H1 (cell line): ENCODE measurements at regions not wholly inside any gene's neighbourhood (a gene's known extent, or its start where the extent isn't known, plus 50 kb on each side); places are given as distances from the start of the nearest gene placed in this dataset.

Experiments used
- CBX5 ChIP-seq: fragments of 300-800, 300-1000 bp; sonication (generic); IDR thresholded peaks from 2 replicates; pipeline ENCODE4 v1.7.1; 2016; ENCODE audit warnings: antibody characterized with exemption, low read length, low read depth
- CHD2 ChIP-seq: IDR thresholded peaks from 2 replicates; pipeline ENCODE4 v1.6.1; 2012; ENCODE audit warnings: low read length, improper control_type of control experiment
- GTF2F1 ChIP-seq: IDR thresholded peaks from 2 replicates; pipeline ENCODE4 v1.6.1; 2012; ENCODE audit warnings: low read depth, low read length, improper control_type of control experiment, borderline replicate concordance
- KDM1A ChIP-seq: fragments of 200-600, 300-600 bp; sonication (generic); IDR thresholded peaks from 2 replicates; pipeline ENCODE4 v1.7.1; 2016; ENCODE audit warnings: mild to moderate bottlenecking, low read length, borderline replicate concordance
- POLR2A ChIP-seq, 2 experiments: IDR thresholded peaks; 1 replicate in 1 of 2; 2 replicates in 1 of 2; pipeline ENCODE4 v1.6.1; 2011; ENCODE audit warnings: low read depth in 2 of 2, low read length in 2 of 2, mild to moderate bottlenecking in 2 of 2; ENCODE audit errors: control extremely low read depth in 1 of 2
- POLR2AphosphoS5 ChIP-seq: IDR thresholded peaks from 2 replicates; pipeline ENCODE4 v1.6.1; 2011; ENCODE audit warnings: low read depth, low read length
- SP1 ChIP-seq: IDR thresholded peaks from 2 replicates; pipeline ENCODE4 v1.6.1; 2011; ENCODE audit warnings: low read depth, low read length
- SP2 ChIP-seq: IDR thresholded peaks from 2 replicates; pipeline ENCODE4 v1.6.1; 2012; ENCODE audit warnings: mild to moderate bottlenecking, low read length, inconsistent platforms
- YY1 ChIP-seq: IDR thresholded peaks from 2 replicates; pipeline ENCODE4 v1.6.1; 2011; ENCODE audit warnings: low read depth, mild to moderate bottlenecking, low read length
- TF ChIP-seq, protein P1 (sequence below): IDR thresholded peaks from 2 replicates; pipeline ENCODE4 v1.6.1; 2012; ENCODE audit warnings: inconsistent platforms
- TF ChIP-seq, protein P2 (sequence below), 3 experiments: IDR thresholded peaks; 1 replicate in 2 of 3; 2 replicates in 1 of 3; pipeline versions ENCODE4 v1.5.1 to v1.6.1; 2011; ENCODE audit warnings: low read length in 3 of 3, mild to moderate bottlenecking in 3 of 3, inconsistent platforms in 2 of 3, low read depth in 1 of 3, moderate library complexity in 1 of 3; ENCODE audit not compliant: insufficient read depth in 1 of 3; ENCODE audit errors: control extremely low read depth in 1 of 3
- TF ChIP-seq, protein P3 (sequence below): IDR thresholded peaks from 2 replicates; pipeline ENCODE4 v1.6.1; 2011; ENCODE audit warnings: low read depth, mild to moderate bottlenecking, low read length; ENCODE audit not compliant: insufficient read depth

DNA sequence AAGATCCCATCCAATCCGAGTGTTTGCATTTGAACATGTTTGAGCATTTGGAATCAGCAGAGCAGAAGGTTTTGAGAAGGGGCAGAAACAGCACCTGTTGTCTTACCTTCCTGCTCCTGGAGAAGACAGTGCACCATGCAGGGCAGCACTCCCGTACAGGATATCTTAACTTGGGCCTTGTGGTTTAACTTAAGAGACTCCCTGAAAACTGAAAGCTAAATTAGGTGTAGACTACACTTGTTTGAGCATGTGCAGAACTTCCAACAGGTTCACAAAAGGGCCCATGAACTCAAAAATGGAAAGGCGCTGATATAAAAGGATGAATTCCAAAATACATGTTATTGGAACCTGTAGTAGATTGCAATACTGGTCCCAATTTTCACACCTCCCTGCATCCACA is 175.4 kb upstream of the PRICKLE2 start:
- TF ChIP-seq YY1 (no peak), KDM1A (no peak), POLR2A (IDR thresholded peaks at IDR 0.05; ENCODE audit: control extremely low read depth in 1 of 2, low read depth in 2 of 2, low read length in 2 of 2) (no peak), CHD2 (no peak), GTF2F1 (no peak), SP2 (no peak), POLR2AphosphoS5 (no peak), SP1 (no peak), CBX5 (no peak)
- TF ChIP-seq, protein P1, sequence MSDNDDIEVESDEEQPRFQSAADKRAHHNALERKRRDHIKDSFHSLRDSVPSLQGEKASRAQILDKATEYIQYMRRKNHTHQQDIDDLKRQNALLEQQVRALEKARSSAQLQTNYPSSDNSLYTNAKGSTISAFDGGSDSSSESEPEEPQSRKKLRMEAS: no peak
- TF ChIP-seq, protein P2, sequence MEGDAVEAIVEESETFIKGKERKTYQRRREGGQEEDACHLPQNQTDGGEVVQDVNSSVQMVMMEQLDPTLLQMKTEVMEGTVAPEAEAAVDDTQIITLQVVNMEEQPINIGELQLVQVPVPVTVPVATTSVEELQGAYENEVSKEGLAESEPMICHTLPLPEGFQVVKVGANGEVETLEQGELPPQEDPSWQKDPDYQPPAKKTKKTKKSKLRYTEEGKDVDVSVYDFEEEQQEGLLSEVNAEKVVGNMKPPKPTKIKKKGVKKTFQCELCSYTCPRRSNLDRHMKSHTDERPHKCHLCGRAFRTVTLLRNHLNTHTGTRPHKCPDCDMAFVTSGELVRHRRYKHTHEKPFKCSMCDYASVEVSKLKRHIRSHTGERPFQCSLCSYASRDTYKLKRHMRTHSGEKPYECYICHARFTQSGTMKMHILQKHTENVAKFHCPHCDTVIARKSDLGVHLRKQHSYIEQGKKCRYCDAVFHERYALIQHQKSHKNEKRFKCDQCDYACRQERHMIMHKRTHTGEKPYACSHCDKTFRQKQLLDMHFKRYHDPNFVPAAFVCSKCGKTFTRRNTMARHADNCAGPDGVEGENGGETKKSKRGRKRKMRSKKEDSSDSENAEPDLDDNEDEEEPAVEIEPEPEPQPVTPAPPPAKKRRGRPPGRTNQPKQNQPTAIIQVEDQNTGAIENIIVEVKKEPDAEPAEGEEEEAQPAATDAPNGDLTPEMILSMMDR (IDR thresholded peaks at IDR 0.05; ENCODE audit: control extremely low read depth in 1 of 3, insufficient read depth in 1 of 3, low read depth in 1 of 3, low read length in 3 of 3): no peak
- TF ChIP-seq, protein P3, sequence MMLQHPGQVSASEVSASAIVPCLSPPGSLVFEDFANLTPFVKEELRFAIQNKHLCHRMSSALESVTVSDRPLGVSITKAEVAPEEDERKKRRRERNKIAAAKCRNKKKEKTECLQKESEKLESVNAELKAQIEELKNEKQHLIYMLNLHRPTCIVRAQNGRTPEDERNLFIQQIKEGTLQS: no peak
